Activated CD4-positive, alpha-beta T cell treated with anti-CD3 and anti-CD28 coated beads, Interleukin-2, amount 50 U/mL, for 24 hours (primary cell): ENCODE measurements at regions not wholly inside any gene's neighbourhood (a gene's known extent, or its start where the extent isn't known, plus 50 kb on each side); places are given as distances from the start of the nearest gene placed in this dataset.

ENCODE experiments used
- DNase-seq, 2 donors: peaks; one replicate each; pipeline ENCODE4 v3.0.0-alpha.2; 2020; ENCODE audit warnings: low read depth in 1 of 2, low spot score in 1 of 2

GRCh38 chr2:67462738-67463496 lies 65.8 kb downstream of the ETAA1 start:
- no peak for DNase-seq

- no peak for DNase-seq
These were observed 66.7 kb downstream of the ETAA1 start for GRCh38 chr2:67463810-67464209.

- no peak for DNase-seq
These were observed 68.5 kb downstream of the ETAA1 start for GRCh38 chr2:67465623-67466022.

GRCh38 chr2:67466734-67467133 lies 69.6 kb downstream of the ETAA1 start:
- no peak for DNase-seq

- no peak for DNase-seq
These were observed 74.5 kb downstream of the ETAA1 start for GRCh38 chr2:67471681-67472080.

- DNase-seq: no peak
These were observed 80.0 kb downstream of the ETAA1 start for GRCh38 chr2:67476809-67477790.

GRCh38 chr2:67479261-67479660 lies 82.1 kb downstream of the ETAA1 start:
- DNase-seq: no peak

GRCh38 chr2:67485431-67485830 lies 88.3 kb downstream of the ETAA1 start:
- no peak for DNase-seq

GRCh38 chr2:67486041-67486796 lies 89.1 kb downstream of the ETAA1 start:
- DNase-seq: no peak

- no peak for DNase-seq
These were observed 90.9 kb downstream of the ETAA1 start for GRCh38 chr2:67487993-67488392.

- DNase-seq: no peak
These were observed 92.3 kb downstream of the ETAA1 start for GRCh38 chr2:67489396-67489795.

GRCh38 chr2:67498931-67499330 lies 101.8 kb downstream of the ETAA1 start:
- DNase-seq: no peak

- no peak for DNase-seq
These were observed 102.9 kb downstream of the ETAA1 start for GRCh38 chr2:67499989-67500388.

GRCh38 chr2:67500541-67500940 lies 103.4 kb downstream of the ETAA1 start:
- no peak for DNase-seq

- DNase-seq: no peak
These were observed 105.4 kb downstream of the ETAA1 start for GRCh38 chr2:67502346-67503065.

- DNase-seq: no peak
These were observed 106.1 kb downstream of the ETAA1 start for GRCh38 chr2:67503066-67503795.

GRCh38 chr2:67510745-67511144 lies 113.6 kb downstream of the ETAA1 start:
- DNase-seq: no peak

- no peak for DNase-seq
These were observed 117.4 kb downstream of the ETAA1 start for GRCh38 chr2:67514515-67514914.

- no peak for DNase-seq
These were observed 117.9 kb downstream of the ETAA1 start for GRCh38 chr2:67515056-67515455.

GRCh38 chr2:67515538-67515937 lies 118.4 kb downstream of the ETAA1 start:
- no peak for DNase-seq
